Tibial nerve (tissue), 4 donors: ENCODE measurements at regions not wholly inside any gene's neighbourhood (a gene's known extent, or its start where the extent isn't known, plus 50 kb on each side); places are given as distances from the start of the nearest gene placed in this dataset.
A peak's percentile ranks its signal among the peaks of the same experiment; 100 is the strongest.

Experiments
- DNase-seq, 2 donors: peaks; one replicate each; pipeline ENCODE4 v3.0.0-alpha.2; 2019; ENCODE audit warnings: low spot score in 2 of 2
- H3K27ac ChIP-seq, 4 donors: fragments of 200-600 bp; sonication (generic) in 3 of 4; one replicate each; pipeline ENCODE4 v1.5.1; 2017 to 2019; ENCODE audit warnings: mild to moderate bottlenecking in 1 of 4
- H3K27me3 ChIP-seq, 2 donors: fragments of 200-600 bp; sonication (generic) in 1 of 2; one replicate each; pipeline versions ENCODE4 v1.5.1 to v1.6.0; 2017 to 2019
- H3K36me3 ChIP-seq, 3 donors: fragments of 200-600 bp; sonication (generic); one replicate each; pipeline ENCODE4 v1.5.1; 2018 to 2019
- H3K4me1 ChIP-seq, 4 donors: fragments of 200-600 bp; sonication (generic) in 3 of 4; one replicate each; pipeline ENCODE4 v1.5.1; 2017 to 2019
- H3K4me3 ChIP-seq, 4 donors: fragments of 200-600 bp; sonication (generic) in 3 of 4; one replicate each; pipeline ENCODE4 v1.5.1; 2017 to 2019; ENCODE audit warnings: mild to moderate bottlenecking in 1 of 4, moderate library complexity in 1 of 4
- H3K9me3 ChIP-seq, 4 donors: fragments of 200-600 bp; sonication (generic) in 3 of 4; one replicate each; pipeline ENCODE4 v1.5.1; 2017 to 2019
- CTCF ChIP-seq, 5 experiments: fragments of 200-600 bp in 3 of 5; fragments of 450-650 bp in 2 of 5; sonication (generic) in 3 of 5; IDR thresholded peaks; one replicate each; pipeline ENCODE4 v1.5.1; 2016 to 2019; ENCODE audit warnings: antibody characterized with exemption in 5 of 5, mild to moderate bottlenecking in 3 of 5, moderate library complexity in 2 of 5
- EP300 ChIP-seq, 2 donors: sonication (generic); formaldehyde crosslinking; IDR thresholded peaks; one replicate each; pipeline ENCODE4 v1.6.1; 2017; ENCODE audit warnings: antibody characterized with exemption in 2 of 2, mild to moderate bottlenecking in 1 of 2
- POLR2A ChIP-seq, 2 donors: fragments of 450-650 bp; IDR thresholded peaks; one replicate each; pipeline ENCODE4 v1.6.1; 2017; ENCODE audit warnings: antibody characterized with exemption in 2 of 2, mild to moderate bottlenecking in 2 of 2, moderate library complexity in 2 of 2
- WGBS, 2 donors: methylation state at CpG; one replicate each; pipeline ENCODE4 v1.1.5; 2018; 5-methylcytosine and 5-hydroxymethylcytosine counted together

GRCh38 chr5:158084292-158084691 lies 225.3 kb upstream of the CLINT1 start:
- no peak for DNase-seq
- WGBS, 2 donors = 49 to 67% methylated on average over 4 of the region's 4 CpGs

GRCh38 chr5:158082696-158083287 lies 223.8 kb upstream of the CLINT1 start:
- H3K9me3 ChIP-seq = no peaks in the 10 kb centered on the region
- TF ChIP-seq CTCF (IDR thresholded peaks at IDR 0.05) (no peak), EP300 (IDR thresholded peaks at IDR 0.05) (no peak), POLR2A (IDR thresholded peaks at IDR 0.05) (no peak)
- H3K27me3 ChIP-seq = no peaks in the 10 kb centered on the region
- no peaks in the 10 kb centered on the region for H3K4me1 ChIP-seq
- H3K27ac ChIP-seq = no peak overlapping the region
- DNase-seq = no peak
- 74 to 75% methylated on average over 2 of the region's 2 CpGs for WGBS, 2 donors
- H3K4me3 ChIP-seq = no peak overlapping the region
- H3K36me3 ChIP-seq = no peaks in the 10 kb centered on the region

More at GRCh38 chr5:158084292-158084691, 225.3 kb upstream of the CLINT1 start:
- H3K4me3 ChIP-seq = no peak overlapping the region
- TF ChIP-seq POLR2A (IDR thresholded peaks at IDR 0.05) (no peak), EP300 (IDR thresholded peaks at IDR 0.05) (no peak), CTCF (IDR thresholded peaks at IDR 0.05) (no peak)
- no peaks in the 10 kb centered on the region for H3K9me3 ChIP-seq
- no peak overlapping the region for H3K27ac ChIP-seq
- H3K36me3 ChIP-seq = no peaks in the 10 kb centered on the region
- H3K4me1 ChIP-seq = no peaks in the 10 kb centered on the region
- no peaks in the 10 kb centered on the region for H3K27me3 ChIP-seq

GRCh38 chr5:158080112-158080511 lies 221.2 kb upstream of the CLINT1 start:
- DNase-seq = no peak
- Histone ChIP-seq H3K27ac (no peak overlapping the region), H3K4me3 (no peak overlapping the region), H3K4me1 (peaks cover 0 to 3% (median 0%) of the 10 kb centered on the region in 4 donors), H3K9me3 (no peaks in the 10 kb centered on the region), H3K27me3 (no peaks in the 10 kb centered on the region), H3K36me3 (no peaks in the 10 kb centered on the region)
- TF ChIP-seq CTCF (IDR thresholded peaks at IDR 0.05) = no peak
- WGBS, 2 donors = 56 to 67% methylated on average over 1 of the region's 1 CpG

GRCh38 chr5:158079097-158079496 lies 220.2 kb upstream of the CLINT1 start:
- TF ChIP-seq CTCF (IDR thresholded peaks at IDR 0.05) (no peak), EP300 (IDR thresholded peaks at IDR 0.05) (no peak), POLR2A (IDR thresholded peaks at IDR 0.05) (no peak)
- no peak overlapping the region for H3K4me3 ChIP-seq
- H3K27me3 ChIP-seq = no peaks in the 10 kb centered on the region

GRCh38 chr5:158074992-158075769 lies 216.2 kb upstream of the CLINT1 start:
- Histone ChIP-seq H3K4me3 (peak overlapping the region in 2 of 4 donors; percentile 16 to 31), H3K27ac (peak overlapping the region in 1 of 4 donors; percentile 30), H3K36me3 (no peaks in the 10 kb centered on the region), H3K4me1 (peaks cover 0 to 3% (median 0%) of the 10 kb centered on the region in 4 donors), H3K27me3 (no peaks in the 10 kb centered on the region), H3K9me3 (no peaks in the 10 kb centered on the region)
- WGBS, 2 donors = 7 to 14% methylated on average over 12 of the region's 12 CpGs
- TF ChIP-seq POLR2A (IDR thresholded peaks at IDR 0.05) (no peak), CTCF (IDR thresholded peaks at IDR 0.05) (peak; percentile 59 to 78 (median 73))
- DNase-seq = peak; percentile 35 to 71

More at GRCh38 chr5:158079097-158079496, 220.2 kb upstream of the CLINT1 start:
- Histone ChIP-seq H3K9me3 (no peaks in the 10 kb centered on the region), H3K27ac (no peak overlapping the region), H3K36me3 (no peaks in the 10 kb centered on the region), H3K4me1 (peaks cover 0 to 3% (median 0%) of the 10 kb centered on the region in 4 donors)
- no peak for DNase-seq
- WGBS, 2 donors = 75 to 76% methylated on average over 5 of the region's 5 CpGs
